Skeletal muscle tissue (tissue), 3 donors: ENCODE measurements at regions not wholly inside any gene's neighbourhood (a gene's known extent, or its start where the extent isn't known, plus 50 kb on each side); places are given as distances from the start of the nearest gene placed in this dataset.

ENCODE experiments used
- H3K27ac ChIP-seq: one replicate; pipeline ENCODE4 v1.7.0; 2013; ENCODE audit warnings: mild to moderate bottlenecking, low read depth, low read length, inconsistent platforms
- H3K27me3 ChIP-seq, 3 donors: one replicate each; pipeline ENCODE4 v1.7.0; 2013; ENCODE audit warnings: low read length in 3 of 3; ENCODE audit not compliant: control insufficient read depth in 3 of 3, insufficient read depth in 3 of 3
- H3K36me3 ChIP-seq, 3 donors: one replicate each; pipeline ENCODE4 v1.7.0; 2013; ENCODE audit warnings: low read length in 3 of 3; ENCODE audit not compliant: control insufficient read depth in 3 of 3, insufficient read depth in 3 of 3
- H3K4me1 ChIP-seq, 3 donors: one replicate each; pipeline ENCODE4 v1.7.0; 2013; ENCODE audit warnings: low read length in 3 of 3, mild to moderate bottlenecking in 3 of 3; ENCODE audit not compliant: control insufficient read depth in 3 of 3, insufficient read depth in 3 of 3
- H3K4me3 ChIP-seq, 3 donors: one replicate each; pipeline ENCODE4 v1.7.0; 2013; ENCODE audit warnings: low read length in 3 of 3
- H3K9ac ChIP-seq, 3 donors: one replicate each; pipeline ENCODE4 v1.7.0; 2013; ENCODE audit warnings: low read length in 3 of 3, mild to moderate bottlenecking in 3 of 3, moderate library complexity in 2 of 3, low read depth in 1 of 3
- H3K9me3 ChIP-seq, 3 donors: one replicate each; pipeline ENCODE4 v1.7.0; 2013; ENCODE audit warnings: low read length in 3 of 3; ENCODE audit not compliant: control insufficient read depth in 3 of 3
- donor health status: Osteomylitis.

DNA sequence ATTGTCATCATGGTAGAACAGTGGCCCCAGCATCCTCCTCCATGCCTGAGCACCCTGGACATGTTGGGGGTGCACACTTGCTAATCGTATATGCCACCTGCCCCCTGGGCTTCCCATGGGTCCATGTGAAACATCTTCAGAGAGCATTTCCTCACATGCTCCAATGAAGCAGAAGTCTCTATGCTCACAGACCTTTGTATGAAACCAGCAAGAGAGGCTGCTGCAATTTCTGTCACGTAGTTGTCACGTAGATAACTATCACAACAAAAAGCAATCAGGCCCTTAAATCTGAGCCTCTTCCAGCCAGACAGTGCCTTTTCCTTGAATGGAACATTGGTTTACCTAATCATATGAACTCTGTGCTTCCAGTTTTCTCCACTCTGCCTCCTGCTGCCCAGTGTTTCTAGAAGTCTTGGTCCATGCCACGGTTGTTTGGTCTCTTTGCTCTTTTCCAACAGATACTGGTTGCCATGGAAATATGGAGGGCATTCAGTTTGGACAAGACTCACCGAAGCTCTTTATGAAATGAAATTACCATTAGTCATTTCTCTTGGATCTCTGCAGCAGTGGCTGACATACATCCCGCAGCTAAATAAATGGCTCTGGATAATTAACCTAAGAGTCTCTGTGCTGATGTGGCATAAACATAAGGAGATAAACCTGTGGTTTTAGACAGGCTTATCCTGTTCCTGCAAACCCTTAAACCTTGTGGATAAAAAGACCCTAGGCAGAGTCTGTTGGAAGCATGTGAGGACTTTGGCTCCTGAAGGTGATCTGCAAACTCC, 172.8 kb upstream of the SYNDIG1 start:
- H3K4me1 ChIP-seq, result no peaks in the 10 kb centered on the region
- no peaks in the 10 kb centered on the region for H3K27me3 ChIP-seq
- no peak overlapping the region for H3K9ac ChIP-seq
- no peak overlapping the region for H3K4me3 ChIP-seq
- H3K27ac ChIP-seq, result no peak overlapping the region
- H3K36me3 ChIP-seq, result no peaks in the 10 kb centered on the region
- H3K9me3 ChIP-seq, result no peaks in the 10 kb centered on the region

DNA sequence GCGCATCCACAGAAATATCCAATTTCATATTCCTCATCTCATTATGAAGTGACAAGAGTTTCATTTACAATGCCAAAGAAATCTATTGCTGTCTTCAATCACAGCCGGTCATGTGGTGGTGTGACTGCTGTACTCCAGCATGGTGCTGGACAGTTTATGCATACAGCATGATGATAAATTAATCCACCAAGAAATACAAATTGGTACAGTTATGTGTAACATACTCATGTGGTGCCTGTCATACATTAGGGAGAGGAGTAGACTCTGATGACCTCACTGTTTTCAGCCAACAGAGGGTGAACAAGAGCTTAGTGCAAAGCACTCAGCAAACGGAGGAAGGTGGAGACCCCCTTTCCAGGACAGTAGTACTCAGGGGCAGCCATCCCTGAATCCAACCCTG, 178.4 kb upstream of the SYNDIG1 start:
- H3K36me3 ChIP-seq, result no peaks in the 10 kb centered on the region

DNA sequence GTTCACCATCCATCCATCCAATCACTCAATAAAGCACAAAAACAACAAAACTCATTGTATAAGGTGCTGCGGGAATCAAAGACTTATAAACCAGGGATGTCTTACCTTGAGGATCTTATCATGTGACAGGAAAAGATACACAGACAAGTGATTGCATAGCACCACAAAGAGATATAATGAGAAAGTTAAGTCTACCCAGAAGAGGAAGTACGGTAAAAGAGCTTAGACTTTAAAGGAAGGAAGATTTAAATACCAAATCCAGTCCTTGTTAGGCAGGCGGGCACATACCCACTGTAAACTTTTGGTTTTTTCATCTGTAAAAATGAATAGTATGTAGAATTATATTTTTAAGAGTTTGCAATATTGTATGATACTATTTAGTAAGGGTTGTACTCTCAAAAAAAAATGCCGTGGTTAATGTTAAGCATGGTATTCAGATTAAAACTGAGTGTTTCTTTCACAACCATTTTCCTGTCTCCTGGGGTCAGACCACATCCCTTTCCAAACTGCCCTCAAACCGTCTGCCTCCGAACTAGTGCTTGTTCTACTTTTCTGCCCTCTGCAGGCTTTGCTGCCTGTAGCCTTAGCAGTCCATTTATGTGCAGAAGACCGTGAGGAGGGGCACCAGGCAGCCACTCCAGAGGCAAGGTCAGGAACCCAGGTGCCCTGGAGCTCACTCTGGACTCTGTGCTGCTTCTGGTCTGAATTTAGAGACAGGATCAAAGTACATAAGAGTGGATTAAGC, 179.5 kb upstream of the SYNDIG1 start:
- Histone ChIP-seq H3K9ac (no peak overlapping the region), H3K27ac (no peak overlapping the region), H3K27me3 (no peaks in the 10 kb centered on the region), H3K36me3 (no peaks in the 10 kb centered on the region), H3K4me1 (no peaks in the 10 kb centered on the region), H3K4me3 (no peak overlapping the region), H3K9me3 (no peaks in the 10 kb centered on the region)

More for the DNA sequence above, 178.4 kb upstream of the SYNDIG1 start:
- H3K4me3 ChIP-seq, result no peak overlapping the region
- no peak overlapping the region for H3K27ac ChIP-seq
- H3K27me3 ChIP-seq, result no peaks in the 10 kb centered on the region
- H3K9ac ChIP-seq, result no peak overlapping the region
- H3K9me3 ChIP-seq, result no peaks in the 10 kb centered on the region
- H3K4me1 ChIP-seq, result no peaks in the 10 kb centered on the region

DNA sequence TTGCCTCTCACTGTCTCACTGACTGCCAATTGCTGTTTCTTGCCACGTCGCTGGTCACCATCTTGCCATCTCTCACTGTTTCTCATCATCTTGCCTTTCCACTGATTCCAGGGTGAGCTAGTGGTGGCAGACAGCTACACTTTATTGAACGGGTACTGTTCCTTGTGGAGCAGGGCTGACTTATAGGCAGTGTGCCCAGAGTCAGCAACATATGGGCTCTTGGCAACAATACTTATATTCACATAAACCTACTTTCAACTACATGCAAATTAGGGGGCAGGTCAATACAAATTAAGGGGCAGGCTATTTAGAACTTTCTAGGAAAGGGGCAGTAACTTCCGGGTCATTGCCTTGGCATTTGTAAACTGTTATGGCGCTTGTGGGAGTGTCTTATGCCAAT, 186.2 kb upstream of the SYNDIG1 start:
- Histone ChIP-seq H3K4me3 (no peak overlapping the region), H3K27ac (no peak overlapping the region), H3K4me1 (no peaks in the 10 kb centered on the region), H3K9ac (no peak overlapping the region), H3K9me3 (no peaks in the 10 kb centered on the region), H3K27me3 (peaks cover 0 to 3% (median 0%) of the 10 kb centered on the region in 3 donors), H3K36me3 (no peaks in the 10 kb centered on the region)

DNA sequence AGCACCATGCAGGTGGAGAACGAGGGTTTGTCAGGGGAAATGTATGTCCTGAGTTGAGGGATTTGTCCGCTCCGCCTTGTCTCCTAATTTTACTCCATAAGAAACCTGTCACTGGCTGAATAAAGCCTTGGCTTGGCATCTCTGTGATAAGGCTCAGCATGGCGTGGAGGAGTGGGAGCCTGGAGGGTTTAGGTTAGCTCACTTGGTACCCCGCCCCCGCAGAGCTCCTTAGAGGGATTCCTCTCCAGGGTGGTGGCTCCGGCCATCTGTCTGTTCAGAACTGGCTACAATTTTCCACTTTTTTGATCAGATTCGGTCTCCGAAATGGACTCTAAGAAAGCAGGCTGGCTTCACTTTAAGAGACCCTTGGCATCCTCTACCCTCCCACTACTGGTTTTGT, 192.2 kb upstream of the SYNDIG1 start:
- H3K36me3 ChIP-seq, result no peaks in the 10 kb centered on the region
- H3K9me3 ChIP-seq, result no peaks in the 10 kb centered on the region
- H3K4me1 ChIP-seq, result no peaks in the 10 kb centered on the region
- H3K4me3 ChIP-seq, result no peak overlapping the region
- H3K27ac ChIP-seq, result no peak overlapping the region
- no peak overlapping the region for H3K9ac ChIP-seq
- peaks cover 0 to 10% (median 0%) of the 10 kb centered on the region in 3 donors for H3K27me3 ChIP-seq

DNA sequence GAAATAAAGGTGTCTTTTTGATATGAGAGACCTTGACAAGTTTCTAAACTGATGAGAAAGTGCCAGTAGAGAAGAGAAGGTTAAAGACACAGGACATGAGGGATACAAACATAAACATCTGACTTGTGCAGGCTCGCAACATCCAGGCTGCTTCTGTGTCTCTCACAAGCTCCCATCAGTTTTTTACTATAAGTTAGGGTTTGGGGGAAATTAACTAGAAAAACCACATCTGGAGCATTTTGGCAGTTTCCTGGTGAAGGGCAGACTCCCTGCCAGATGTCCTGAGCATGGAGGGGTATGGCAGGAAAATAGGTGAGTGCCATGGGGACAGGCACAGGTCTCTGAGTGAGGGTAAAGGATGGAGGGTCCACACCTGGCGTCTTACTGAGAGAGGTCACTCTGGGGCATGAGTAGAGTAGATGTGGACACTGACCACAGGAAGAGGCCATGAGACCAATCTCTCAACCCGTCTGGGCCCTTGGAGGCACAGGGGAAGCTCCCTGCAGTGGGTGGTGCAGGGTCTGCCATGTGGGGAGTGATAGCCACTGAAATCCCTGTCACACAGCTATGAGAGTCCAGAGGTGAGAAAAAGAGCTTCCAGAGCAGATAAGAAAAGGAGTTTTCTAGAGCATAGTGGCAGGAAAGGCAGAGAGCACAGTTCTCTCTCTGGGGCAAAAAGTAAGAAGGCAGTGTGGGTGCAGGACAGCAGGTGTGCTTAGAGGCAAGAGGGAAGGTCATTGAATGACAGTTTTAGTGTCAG, 193.3 kb upstream of the SYNDIG1 start:
- Histone ChIP-seq H3K36me3 (no peaks in the 10 kb centered on the region), H3K4me1 (no peaks in the 10 kb centered on the region), H3K9ac (no peak overlapping the region), H3K27ac (no peak overlapping the region), H3K9me3 (no peaks in the 10 kb centered on the region), H3K4me3 (no peak overlapping the region), H3K27me3 (peaks cover 0 to 10% (median 0%) of the 10 kb centered on the region in 3 donors)

DNA sequence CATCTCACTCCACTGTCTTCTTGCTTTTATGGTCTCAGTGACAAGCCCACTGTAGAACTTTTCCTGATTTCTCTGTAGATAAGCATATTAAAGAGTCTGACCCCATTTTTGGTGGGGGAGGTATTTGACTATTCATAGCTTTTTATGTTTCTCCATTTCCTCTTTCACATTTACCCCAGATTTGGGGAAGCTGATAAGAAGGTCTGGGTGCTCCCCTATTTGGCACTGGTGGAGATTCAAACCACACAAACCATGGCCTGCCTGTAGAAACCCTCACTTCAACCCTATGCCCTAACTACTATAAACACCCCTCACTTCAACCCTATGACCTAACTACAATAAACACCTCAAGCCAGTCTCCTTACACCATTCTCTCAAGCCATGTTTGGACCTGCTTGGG, 196.2 kb upstream of the SYNDIG1 start:
- Histone ChIP-seq H3K9me3 (no peaks in the 10 kb centered on the region), H3K36me3 (no peaks in the 10 kb centered on the region), H3K27me3 (peaks cover 0 to 10% (median 0%) of the 10 kb centered on the region in 3 donors), H3K4me3 (no peak overlapping the region), H3K9ac (no peak overlapping the region), H3K4me1 (no peaks in the 10 kb centered on the region), H3K27ac (no peak overlapping the region)

DNA sequence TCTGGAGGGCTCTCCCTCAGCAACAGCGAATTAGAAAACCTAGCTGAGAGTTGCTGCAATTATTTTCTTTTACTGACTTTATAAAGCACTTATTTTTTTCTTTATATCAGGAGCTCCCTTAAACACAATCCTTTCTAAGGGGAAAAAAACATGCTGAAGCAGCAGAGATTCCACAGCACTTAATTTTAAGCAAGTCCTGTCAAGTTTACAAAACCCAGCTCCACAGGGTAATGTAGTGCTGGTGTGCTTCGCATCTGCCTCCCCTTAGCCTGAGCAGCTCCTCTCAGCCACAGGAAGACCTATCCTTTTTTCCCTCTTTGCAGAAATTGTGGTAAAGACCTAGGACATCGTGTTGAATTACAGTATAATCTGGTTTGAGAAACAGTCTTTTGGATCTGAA, 208.1 kb upstream of the SYNDIG1 start:
- no peaks in the 10 kb centered on the region for H3K27me3 ChIP-seq
- H3K27ac ChIP-seq, result no peak overlapping the region
- no peak overlapping the region for H3K9ac ChIP-seq
- no peak overlapping the region for H3K4me3 ChIP-seq
- no peaks in the 10 kb centered on the region for H3K9me3 ChIP-seq
- no peaks in the 10 kb centered on the region for H3K4me1 ChIP-seq
- H3K36me3 ChIP-seq, result no peaks in the 10 kb centered on the region

DNA sequence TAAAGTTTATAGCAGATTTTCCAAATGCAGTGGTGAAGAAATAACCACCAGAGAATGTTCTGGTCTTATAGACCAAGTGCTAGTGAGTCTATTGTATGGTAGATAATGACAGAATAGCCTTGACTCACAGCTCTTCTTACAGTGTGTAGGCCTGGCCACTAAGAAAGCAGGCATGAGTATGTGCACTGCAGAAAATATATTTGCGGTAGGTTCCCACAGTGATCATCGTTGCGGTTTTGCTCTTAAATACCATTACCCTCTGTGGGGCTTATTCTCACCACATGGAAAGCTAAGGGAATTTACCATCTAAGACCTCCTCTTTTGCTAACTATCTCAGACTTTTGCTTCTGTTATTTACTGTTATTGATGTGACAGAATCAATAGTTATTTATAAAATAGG, 212.3 kb upstream of the SYNDIG1 start:
- Histone ChIP-seq H3K27me3 (no peaks in the 10 kb centered on the region), H3K9me3 (no peaks in the 10 kb centered on the region), H3K9ac (no peak overlapping the region), H3K27ac (no peak overlapping the region), H3K4me3 (no peak overlapping the region), H3K36me3 (no peaks in the 10 kb centered on the region), H3K4me1 (no peaks in the 10 kb centered on the region)

DNA sequence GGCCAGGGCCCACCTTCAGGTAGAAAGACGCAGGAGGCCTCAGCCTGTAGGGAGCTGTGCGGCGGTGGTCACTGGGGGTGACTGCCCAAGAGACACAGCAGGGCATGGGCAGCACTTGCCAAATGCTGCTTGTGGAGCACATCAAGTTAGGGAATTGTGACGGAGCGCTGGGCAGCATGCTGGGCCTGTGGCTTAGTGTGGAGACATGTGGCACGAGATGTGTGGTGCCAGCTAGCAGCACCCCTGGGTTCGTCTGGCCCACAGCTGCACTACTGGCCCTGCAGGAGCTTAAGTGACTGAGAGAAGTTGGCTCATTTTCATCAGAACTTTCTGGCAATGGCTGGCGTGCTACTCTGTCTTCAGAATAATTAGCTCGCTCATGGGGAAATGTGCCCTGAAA, 213.1 kb upstream of the SYNDIG1 start:
- Histone ChIP-seq H3K9me3 (no peaks in the 10 kb centered on the region), H3K36me3 (no peaks in the 10 kb centered on the region), H3K4me3 (no peak overlapping the region), H3K27me3 (no peaks in the 10 kb centered on the region), H3K27ac (no peak overlapping the region), H3K9ac (no peak overlapping the region), H3K4me1 (no peaks in the 10 kb centered on the region)
